Mesodermal cell (in vitro differentiated cells): ENCODE measurements at regions not wholly inside any gene's neighbourhood (a gene's known extent, or its start where the extent isn't known, plus 50 kb on each side); places are given as distances from the start of the nearest gene placed in this dataset.
"Not testable (repeated sequence)": the region's sequence is repeated elsewhere in the genome, so short reads cannot be mapped to it uniquely, and the experiment has no call there.

Experiments used
- H3K27ac ChIP-seq: 2 replicates; pipeline ENCODE4 v1.7.0; 2013; ENCODE audit warnings: mild to moderate bottlenecking, low read depth, low read length, moderate library complexity; ENCODE audit not compliant: severe bottlenecking
- H3K36me3 ChIP-seq: 2 replicates; pipeline ENCODE4 v1.7.1; 2013; ENCODE audit warnings: mild to moderate bottlenecking, low read length, moderate library complexity; ENCODE audit not compliant: control insufficient read depth, insufficient read depth
- H3K4me1 ChIP-seq: one replicate; pipeline ENCODE4 v1.7.1; 2013; ENCODE audit warnings: mild to moderate bottlenecking, low read length; ENCODE audit not compliant: insufficient read depth, control insufficient read depth, poor library complexity, severe bottlenecking
- H3K4me3 ChIP-seq: 2 replicates; pipeline ENCODE4 v1.7.0; 2013; ENCODE audit warnings: low read length, control low read depth, mild to moderate bottlenecking; ENCODE audit not compliant: insufficient read depth, poor library complexity, severe bottlenecking; ENCODE audit errors: extremely low read depth
- H3K9me3 ChIP-seq: 2 replicates; pipeline ENCODE4 v1.7.1; 2013; ENCODE audit warnings: mild to moderate bottlenecking, low read length, moderate library complexity; ENCODE audit not compliant: control insufficient read depth
- WGBS, 2 experiments: methylation state at CpG; one replicate each; pipeline ENCODE4 v1.1.5; 2013; ENCODE audit warnings: missing lambda C conversion rate in 2 of 2; ENCODE audit not compliant: insufficient coverage in 2 of 2; 5-methylcytosine and 5-hydroxymethylcytosine counted together

GRCh38 chr4:77344784-77345183 lies 187.8 kb downstream of the CCNG2 start:
- Histone ChIP-seq H3K36me3 (no peaks in the 10 kb centered on the region), H3K27ac (no peak overlapping the region), H3K9me3 (peaks cover 30% of the 10 kb centered on the region), H3K4me1 (no peaks in the 10 kb centered on the region), H3K4me3 (no peak overlapping the region)
- WGBS, 2 experiments: 100% methylated on average over 1 of the region's 1 CpG; no CpG with 5 or more reads in 1 of the 2 experiments

GRCh38 chr4:77347351-77347966 lies 190.5 kb downstream of the CCNG2 start:
- H3K9me3 ChIP-seq: peaks cover 20% of the 10 kb centered on the region
- H3K4me3 ChIP-seq: no peak overlapping the region
- no peak overlapping the region for H3K27ac ChIP-seq
- H3K4me1 ChIP-seq: no peaks in the 10 kb centered on the region
- WGBS, 2 experiments: 71 to 80% methylated on average over 2 to 3 of the region's 5 CpGs
- H3K36me3 ChIP-seq: no peaks in the 10 kb centered on the region

GRCh38 chr4:77348815-77349214 lies 191.8 kb downstream of the CCNG2 start:
- Histone ChIP-seq H3K36me3 (no peaks in the 10 kb centered on the region), H3K9me3 (peaks cover 7% of the 10 kb centered on the region), H3K4me1 (no peaks in the 10 kb centered on the region), H3K4me3 (no peak overlapping the region), H3K27ac (no peak overlapping the region)

- Histone ChIP-seq H3K36me3 (no peaks in the 10 kb centered on the region), H3K4me1 (no peaks in the 10 kb centered on the region), H3K4me3 (no peak overlapping the region), H3K9me3 (peaks cover 1% of the 10 kb centered on the region), H3K27ac (no peak overlapping the region)
- 86 to 91% methylated on average over 2 to 3 of the region's 3 CpGs for WGBS, 2 experiments
These were observed 192.4 kb downstream of the CCNG2 start for GRCh38 chr4:77349364-77349763.

GRCh38 chr4:77349796-77350195 lies 192.8 kb downstream of the CCNG2 start:
- Histone ChIP-seq H3K27ac (no peak overlapping the region), H3K9me3 (no peaks in the 10 kb centered on the region), H3K4me3 (no peak overlapping the region), H3K36me3 (no peaks in the 10 kb centered on the region), H3K4me1 (no peaks in the 10 kb centered on the region)
- 64 to 79% methylated on average over 1 of the region's 1 CpG for WGBS, 2 experiments

- no peak overlapping the region for H3K27ac ChIP-seq
- no peak overlapping the region for H3K4me3 ChIP-seq
- H3K9me3 ChIP-seq: no peaks in the 10 kb centered on the region
- no peaks in the 10 kb centered on the region for H3K4me1 ChIP-seq
- 100% methylated on average over 1 of the region's 1 CpG; no CpG with 5 or more reads in 1 of the 2 experiments for WGBS, 2 experiments
- no peaks in the 10 kb centered on the region for H3K36me3 ChIP-seq
These were observed 195.2 kb downstream of the CCNG2 start for GRCh38 chr4:77352192-77352591.

- H3K27ac ChIP-seq, H3K4me3 ChIP-seq, H3K36me3 ChIP-seq, H3K4me1 ChIP-seq, H3K9me3 ChIP-seq: not testable (repeated sequence)
- no CpG with 5 or more reads among the region's 5 CpGs for WGBS, 2 experiments
These were observed 196.8 kb downstream of the CCNG2 start for GRCh38 chr4:77353724-77354315.

- no peaks in the 10 kb centered on the region for H3K4me1 ChIP-seq
- 67 to 88% methylated on average over 1 of the region's 1 CpG for WGBS, 2 experiments
- no peak overlapping the region for H3K4me3 ChIP-seq
- H3K27ac ChIP-seq: no peak overlapping the region
- no peaks in the 10 kb centered on the region for H3K9me3 ChIP-seq
- no peaks in the 10 kb centered on the region for H3K36me3 ChIP-seq
These were observed 197.5 kb downstream of the CCNG2 start for GRCh38 chr4:77354550-77354949.

GRCh38 chr4:77355731-77356130 lies 198.7 kb downstream of the CCNG2 start:
- no peak overlapping the region for H3K4me3 ChIP-seq
- no peaks in the 10 kb centered on the region for H3K4me1 ChIP-seq
- no peaks in the 10 kb centered on the region for H3K36me3 ChIP-seq
- WGBS, 2 experiments: 57 to 75% methylated on average over 2 of the region's 2 CpGs
- no peaks in the 10 kb centered on the region for H3K9me3 ChIP-seq
- H3K27ac ChIP-seq: no peak overlapping the region

- no peaks in the 10 kb centered on the region for H3K36me3 ChIP-seq
- no peak overlapping the region for H3K27ac ChIP-seq
- H3K4me3 ChIP-seq: no peak overlapping the region
- H3K4me1 ChIP-seq: no peaks in the 10 kb centered on the region
- 100% methylated on average over 1 of the region's 2 CpGs for WGBS, 2 experiments
- no peaks in the 10 kb centered on the region for H3K9me3 ChIP-seq
These were observed 201.4 kb downstream of the CCNG2 start for GRCh38 chr4:77358315-77358928.

GRCh38 chr4:77360451-77360850 lies 203.4 kb downstream of the CCNG2 start:
- Histone ChIP-seq H3K27ac (no peak overlapping the region), H3K36me3 (no peaks in the 10 kb centered on the region), H3K9me3 (no peaks in the 10 kb centered on the region), H3K4me1 (no peaks in the 10 kb centered on the region), H3K4me3 (no peak overlapping the region)
- WGBS, 2 experiments: 83 to 100% methylated on average over 2 to 3 of the region's 4 CpGs
